Thyroid gland (tissue), 4 donors: ENCODE measurements at regions not wholly inside any gene's neighbourhood (a gene's known extent, or its start where the extent isn't known, plus 50 kb on each side); places are given as distances from the start of the nearest gene placed in this dataset.

ENCODE experiments used
- POLR2A ChIP-seq, 2 donors: fragments of 450-650 bp; IDR thresholded peaks; one replicate each; pipeline ENCODE4 v1.6.1; 2017; ENCODE audit warnings: antibody characterized with exemption in 2 of 2, mild to moderate bottlenecking in 2 of 2, moderate library complexity in 1 of 2
- TF ChIP-seq, protein P1 (sequence below), 6 experiments: fragments of 200-600 bp in 3 of 6; fragments of 450-650 bp in 3 of 6; sonication (generic) in 3 of 6; IDR thresholded peaks; one replicate each; pipeline ENCODE4 v1.5.1; 2016 to 2019; ENCODE audit warnings: antibody characterized with exemption in 6 of 6, mild to moderate bottlenecking in 2 of 6, inconsistent platforms in 1 of 6, moderate library complexity in 1 of 6

DNA sequence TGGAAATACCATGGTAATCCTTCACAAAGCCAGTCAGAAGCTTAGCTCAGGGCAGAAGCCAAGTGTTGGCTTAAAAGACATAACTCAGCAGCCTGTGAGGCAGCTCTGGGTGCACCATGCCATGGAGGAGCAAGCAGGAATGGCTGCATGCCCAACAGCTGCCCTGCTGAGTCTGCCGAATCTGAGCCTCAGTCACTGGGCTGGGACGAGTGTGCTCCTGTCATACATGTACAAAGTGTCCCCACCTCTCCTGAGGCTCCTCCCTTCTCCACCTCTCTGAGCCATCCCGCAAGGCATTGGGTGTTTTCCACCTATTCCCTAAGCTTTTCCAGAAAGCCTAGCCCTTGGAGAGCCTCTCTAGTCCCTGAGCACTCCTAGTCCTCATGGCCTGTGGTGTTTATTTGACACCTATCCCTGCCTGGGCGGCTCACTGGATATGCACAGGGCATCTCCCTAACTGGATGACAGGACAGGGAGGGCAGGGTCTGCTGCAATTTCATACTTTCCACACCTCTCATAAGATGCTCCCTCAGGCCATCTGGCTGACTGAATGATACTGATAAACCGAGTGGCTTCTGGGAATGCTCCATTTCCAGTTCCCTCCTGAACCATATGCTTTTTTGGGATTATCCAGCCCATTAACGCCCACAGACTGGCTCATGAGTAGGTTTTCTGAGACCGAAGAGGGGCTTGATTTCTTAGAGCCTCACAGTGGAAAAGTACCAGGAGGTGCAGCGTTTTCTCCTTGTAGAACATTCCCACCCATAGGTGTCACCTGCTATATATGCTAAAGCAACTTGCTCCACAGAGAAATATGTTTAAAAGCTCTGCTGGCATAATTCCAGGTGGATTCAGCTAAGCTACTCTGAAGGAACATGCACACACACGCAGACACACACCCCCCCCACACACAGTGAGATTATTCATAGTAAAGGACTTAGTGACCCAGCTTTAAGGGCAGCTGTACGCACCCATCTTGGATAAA lies 199.3 kb downstream of the SNX10 start:
- TF ChIP-seq POLR2A (IDR thresholded peaks at IDR 0.05) = no peak
- TF ChIP-seq, protein P1, sequence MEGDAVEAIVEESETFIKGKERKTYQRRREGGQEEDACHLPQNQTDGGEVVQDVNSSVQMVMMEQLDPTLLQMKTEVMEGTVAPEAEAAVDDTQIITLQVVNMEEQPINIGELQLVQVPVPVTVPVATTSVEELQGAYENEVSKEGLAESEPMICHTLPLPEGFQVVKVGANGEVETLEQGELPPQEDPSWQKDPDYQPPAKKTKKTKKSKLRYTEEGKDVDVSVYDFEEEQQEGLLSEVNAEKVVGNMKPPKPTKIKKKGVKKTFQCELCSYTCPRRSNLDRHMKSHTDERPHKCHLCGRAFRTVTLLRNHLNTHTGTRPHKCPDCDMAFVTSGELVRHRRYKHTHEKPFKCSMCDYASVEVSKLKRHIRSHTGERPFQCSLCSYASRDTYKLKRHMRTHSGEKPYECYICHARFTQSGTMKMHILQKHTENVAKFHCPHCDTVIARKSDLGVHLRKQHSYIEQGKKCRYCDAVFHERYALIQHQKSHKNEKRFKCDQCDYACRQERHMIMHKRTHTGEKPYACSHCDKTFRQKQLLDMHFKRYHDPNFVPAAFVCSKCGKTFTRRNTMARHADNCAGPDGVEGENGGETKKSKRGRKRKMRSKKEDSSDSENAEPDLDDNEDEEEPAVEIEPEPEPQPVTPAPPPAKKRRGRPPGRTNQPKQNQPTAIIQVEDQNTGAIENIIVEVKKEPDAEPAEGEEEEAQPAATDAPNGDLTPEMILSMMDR (IDR thresholded peaks at IDR 0.05) = no peak
